B cell (primary cell): ENCODE measurements at regions not wholly inside any gene's neighbourhood (a gene's known extent, or its start where the extent isn't known, plus 50 kb on each side); places are given as distances from the start of the nearest gene placed in this dataset.

ENCODE experiments used
- EZH2 ChIP-seq: IDR thresholded peaks from 2 replicates; pipeline ENCODE4 v1.6.1; 2012; ENCODE audit warnings: borderline replicate concordance, low read depth, mild to moderate bottlenecking, moderate library complexity, low read length; ENCODE audit not compliant: insufficient read depth, poor library complexity, severe bottlenecking
- TF ChIP-seq, protein P1 (sequence below): fragments of 200-600 bp; IDR thresholded peaks from one replicate; pipeline ENCODE4 v1.8.0; 2022; ENCODE audit warnings: antibody characterized with exemption, mild to moderate bottlenecking

DNA sequence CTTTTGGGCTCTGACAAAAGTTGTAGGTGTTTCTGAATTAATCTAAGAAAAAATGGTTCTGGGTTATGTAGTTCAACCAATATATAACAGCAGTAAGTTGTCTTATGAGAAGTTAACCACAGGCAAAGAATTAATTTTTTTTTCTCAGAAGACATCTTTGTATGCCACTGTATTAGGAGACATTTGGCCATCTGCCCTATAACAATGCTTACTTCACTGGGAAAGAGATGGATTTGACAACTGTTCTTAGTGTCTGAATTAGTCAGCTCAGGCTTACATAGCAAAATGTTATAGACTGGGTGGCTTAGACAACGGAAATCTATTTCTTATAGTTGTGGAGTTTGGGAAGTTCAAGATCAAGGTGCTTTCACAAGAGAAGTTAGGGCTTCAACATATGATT lies 508.1 kb downstream of the STIM2 start:
- TF ChIP-seq, protein P1, sequence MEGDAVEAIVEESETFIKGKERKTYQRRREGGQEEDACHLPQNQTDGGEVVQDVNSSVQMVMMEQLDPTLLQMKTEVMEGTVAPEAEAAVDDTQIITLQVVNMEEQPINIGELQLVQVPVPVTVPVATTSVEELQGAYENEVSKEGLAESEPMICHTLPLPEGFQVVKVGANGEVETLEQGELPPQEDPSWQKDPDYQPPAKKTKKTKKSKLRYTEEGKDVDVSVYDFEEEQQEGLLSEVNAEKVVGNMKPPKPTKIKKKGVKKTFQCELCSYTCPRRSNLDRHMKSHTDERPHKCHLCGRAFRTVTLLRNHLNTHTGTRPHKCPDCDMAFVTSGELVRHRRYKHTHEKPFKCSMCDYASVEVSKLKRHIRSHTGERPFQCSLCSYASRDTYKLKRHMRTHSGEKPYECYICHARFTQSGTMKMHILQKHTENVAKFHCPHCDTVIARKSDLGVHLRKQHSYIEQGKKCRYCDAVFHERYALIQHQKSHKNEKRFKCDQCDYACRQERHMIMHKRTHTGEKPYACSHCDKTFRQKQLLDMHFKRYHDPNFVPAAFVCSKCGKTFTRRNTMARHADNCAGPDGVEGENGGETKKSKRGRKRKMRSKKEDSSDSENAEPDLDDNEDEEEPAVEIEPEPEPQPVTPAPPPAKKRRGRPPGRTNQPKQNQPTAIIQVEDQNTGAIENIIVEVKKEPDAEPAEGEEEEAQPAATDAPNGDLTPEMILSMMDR, result no peak
- TF ChIP-seq EZH2, result no peak
